ENCODE measurements at regions not wholly inside any gene's neighbourhood (a gene's known extent, or its start where the extent isn't known, plus 50 kb on each side); places are given as distances from the start of the nearest gene placed in this dataset.

DNA sequence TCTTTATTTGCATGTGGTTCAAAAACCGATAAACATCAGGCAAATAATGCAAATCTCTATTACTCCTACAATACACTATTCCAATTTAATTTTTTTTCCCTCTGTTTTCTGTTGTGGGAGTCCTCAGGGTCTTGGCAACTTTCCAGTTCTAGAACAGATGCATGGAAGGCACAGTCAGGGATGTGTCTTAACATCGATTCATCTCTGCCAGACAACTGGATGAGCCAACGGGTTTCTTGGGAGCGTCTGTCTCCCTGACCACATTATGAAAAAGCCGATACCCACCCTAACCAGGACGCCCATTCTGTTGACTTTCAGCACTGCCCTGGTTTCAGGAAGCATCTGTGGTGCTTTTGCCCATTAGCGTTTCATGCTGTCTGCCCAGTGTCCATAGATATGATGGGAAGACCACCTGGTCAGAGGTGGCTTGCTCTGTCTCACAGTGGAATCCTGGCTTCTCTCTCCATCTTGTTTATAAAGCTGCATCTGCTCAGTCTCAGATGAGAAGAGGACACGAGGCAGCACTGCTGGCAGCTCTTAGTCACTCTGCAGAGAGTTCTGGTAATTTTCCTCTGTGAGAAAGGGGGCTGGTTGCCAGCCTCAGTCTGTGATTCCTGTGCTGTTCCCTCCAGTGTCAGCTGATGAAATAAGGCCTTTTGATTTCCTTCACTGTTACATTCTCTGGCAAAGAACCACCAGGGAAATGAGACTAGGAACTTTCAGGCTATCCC lies 57.9 kb upstream of the KCNE4 start:
- H3K4me1 ChIP-seq: peaks cover 4 to 8% of the 10 kb centered on the region in 2 donors
- intact Hi-C loops (cut with DNase I; ENCODE audit: low total_unique reads): no loop called here
- TF ChIP-seq, protein P1, sequence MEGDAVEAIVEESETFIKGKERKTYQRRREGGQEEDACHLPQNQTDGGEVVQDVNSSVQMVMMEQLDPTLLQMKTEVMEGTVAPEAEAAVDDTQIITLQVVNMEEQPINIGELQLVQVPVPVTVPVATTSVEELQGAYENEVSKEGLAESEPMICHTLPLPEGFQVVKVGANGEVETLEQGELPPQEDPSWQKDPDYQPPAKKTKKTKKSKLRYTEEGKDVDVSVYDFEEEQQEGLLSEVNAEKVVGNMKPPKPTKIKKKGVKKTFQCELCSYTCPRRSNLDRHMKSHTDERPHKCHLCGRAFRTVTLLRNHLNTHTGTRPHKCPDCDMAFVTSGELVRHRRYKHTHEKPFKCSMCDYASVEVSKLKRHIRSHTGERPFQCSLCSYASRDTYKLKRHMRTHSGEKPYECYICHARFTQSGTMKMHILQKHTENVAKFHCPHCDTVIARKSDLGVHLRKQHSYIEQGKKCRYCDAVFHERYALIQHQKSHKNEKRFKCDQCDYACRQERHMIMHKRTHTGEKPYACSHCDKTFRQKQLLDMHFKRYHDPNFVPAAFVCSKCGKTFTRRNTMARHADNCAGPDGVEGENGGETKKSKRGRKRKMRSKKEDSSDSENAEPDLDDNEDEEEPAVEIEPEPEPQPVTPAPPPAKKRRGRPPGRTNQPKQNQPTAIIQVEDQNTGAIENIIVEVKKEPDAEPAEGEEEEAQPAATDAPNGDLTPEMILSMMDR (IDR thresholded peaks at IDR 0.05): no peak
- no peak for TF ChIP-seq POLR2A (IDR thresholded peaks at IDR 0.05)
- H3K9me3 ChIP-seq: no peaks in the 10 kb centered on the region
- peak; percentile 90 to 95 for DNase-seq
- H3K36me3 ChIP-seq: no peaks in the 10 kb centered on the region
- H3K27me3 ChIP-seq: no peaks in the 10 kb centered on the region
- peak overlapping the region in 1 of 2 donors; percentile 6 for H3K4me3 ChIP-seq
- peak overlapping the region; percentile 85 to 89 for H3K27ac ChIP-seq

DNA sequence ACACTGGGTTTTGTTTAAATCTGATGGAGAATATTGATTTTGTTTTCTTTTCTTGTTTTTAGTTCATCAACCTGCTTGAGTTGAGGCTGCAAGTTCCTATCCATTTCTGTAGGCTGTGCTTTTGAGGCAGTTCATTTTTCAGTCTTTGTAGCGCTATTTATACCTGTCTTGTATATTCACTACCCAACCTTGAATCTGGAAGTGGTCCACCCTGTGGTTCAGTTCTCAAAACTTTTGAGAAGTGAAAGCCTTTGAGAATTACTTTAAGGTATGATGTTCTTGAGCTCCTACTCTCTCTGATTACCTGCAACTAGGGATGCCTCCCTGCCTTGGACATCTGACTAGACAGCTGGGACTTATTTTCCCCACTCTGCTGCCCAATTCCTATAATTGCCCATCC lies 53.5 kb upstream of the KCNE4 start:
- H3K27me3 ChIP-seq: no peaks in the 10 kb centered on the region
- H3K4me1 ChIP-seq: peaks cover 4 to 8% of the 10 kb centered on the region in 2 donors
- no peak for DNase-seq
- H3K27ac ChIP-seq: no peak overlapping the region
- intact Hi-C loops (cut with DNase I; ENCODE audit: low total_unique reads): no loop called here
- H3K4me3 ChIP-seq: no peak overlapping the region
- no peaks in the 10 kb centered on the region for H3K9me3 ChIP-seq
- H3K36me3 ChIP-seq: no peaks in the 10 kb centered on the region
- TF ChIP-seq POLR2A (IDR thresholded peaks at IDR 0.05): no peak
- TF ChIP-seq, protein P1 (IDR thresholded peaks at IDR 0.05): no peak

DNA sequence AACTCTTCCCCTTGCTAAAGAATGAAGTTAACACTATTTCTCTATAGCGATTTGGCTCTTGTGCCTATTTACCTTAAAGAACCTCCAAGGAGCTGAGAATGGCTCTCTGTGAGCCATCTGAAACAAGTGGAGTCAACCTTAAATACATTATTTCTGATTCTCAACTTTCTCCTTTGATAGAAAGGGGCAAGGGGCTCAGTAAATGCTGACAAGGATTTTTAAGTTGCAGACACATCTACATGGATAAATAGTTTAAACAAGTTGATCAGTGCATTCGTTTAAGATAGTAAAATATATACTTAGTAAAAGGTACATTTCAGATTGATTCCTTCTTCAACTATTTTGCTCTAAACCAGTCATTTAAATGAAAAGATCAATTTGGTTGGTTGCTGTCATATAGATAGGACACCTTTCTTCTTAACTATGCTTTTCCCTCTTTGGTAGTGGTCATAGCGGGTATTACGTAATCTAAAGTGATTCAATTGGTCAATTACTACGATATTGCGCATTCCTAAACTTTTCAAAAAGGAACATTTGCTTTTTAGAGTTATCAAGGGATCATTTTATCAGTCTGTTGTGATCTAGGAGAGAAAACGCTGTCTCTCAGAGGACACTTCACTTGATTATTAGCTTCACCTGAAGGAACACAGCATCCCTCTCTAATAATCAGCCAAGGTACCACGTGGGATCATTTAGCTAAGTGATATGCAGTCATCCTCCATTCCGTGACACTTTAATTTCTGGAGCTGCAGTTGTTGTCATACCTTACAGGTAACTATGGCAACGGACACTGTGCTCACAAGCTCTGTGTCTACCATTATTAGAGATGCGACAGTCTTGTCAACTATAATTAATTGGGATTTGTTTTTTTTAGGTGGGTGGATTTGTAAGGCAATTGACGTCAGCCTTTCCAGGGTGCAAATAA lies 50.9 kb upstream of the KCNE4 start:
- H3K9me3 ChIP-seq: no peaks in the 10 kb centered on the region
- no peak for TF ChIP-seq POLR2A (IDR thresholded peaks at IDR 0.05)
- TF ChIP-seq, protein P1 (IDR thresholded peaks at IDR 0.05): no peak
- intact Hi-C loops (cut with DNase I; ENCODE audit: low total_unique reads): no loop called here
- H3K27me3 ChIP-seq: no peaks in the 10 kb centered on the region
- H3K27ac ChIP-seq: no peak overlapping the region
- no peak for DNase-seq
- H3K36me3 ChIP-seq: no peaks in the 10 kb centered on the region
- no peak overlapping the region for H3K4me3 ChIP-seq
- no peaks in the 10 kb centered on the region for H3K4me1 ChIP-seq

DNA sequence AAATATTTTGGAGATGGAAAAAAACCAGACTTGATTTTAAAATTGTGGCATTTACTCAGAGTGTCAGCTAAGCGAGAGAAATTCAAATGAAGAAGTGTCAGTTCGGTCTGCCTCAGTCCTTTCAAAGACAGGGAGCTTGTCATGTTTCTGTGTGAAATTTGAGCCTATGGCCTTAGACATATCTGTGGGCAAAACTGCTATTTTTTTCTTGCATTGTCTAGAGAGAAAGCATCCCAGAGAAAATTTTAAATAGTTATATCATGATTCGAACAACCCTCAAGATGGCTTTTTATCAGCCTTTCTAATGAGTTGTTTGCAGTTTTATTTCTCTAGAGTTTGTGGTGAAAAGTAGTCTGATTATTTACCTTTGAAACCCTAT lies 50.2 kb upstream of the KCNE4 start:
- H3K36me3 ChIP-seq: no peaks in the 10 kb centered on the region
- H3K27ac ChIP-seq: no peak overlapping the region
- H3K27me3 ChIP-seq: no peaks in the 10 kb centered on the region
- intact Hi-C loops (cut with DNase I; ENCODE audit: low total_unique reads): no loop called here
- no peak overlapping the region for H3K4me3 ChIP-seq
- no peak for DNase-seq
- H3K4me1 ChIP-seq: no peaks in the 10 kb centered on the region
- no peaks in the 10 kb centered on the region for H3K9me3 ChIP-seq
- TF ChIP-seq, protein P1 (IDR thresholded peaks at IDR 0.05): no peak

All from uterus (tissue), 3 donors.